ENCODE measurements at regions not wholly inside any gene's neighbourhood (a gene's known extent, or its start where the extent isn't known, plus 50 kb on each side); places are given as distances from the start of the nearest gene placed in this dataset.

DNA sequence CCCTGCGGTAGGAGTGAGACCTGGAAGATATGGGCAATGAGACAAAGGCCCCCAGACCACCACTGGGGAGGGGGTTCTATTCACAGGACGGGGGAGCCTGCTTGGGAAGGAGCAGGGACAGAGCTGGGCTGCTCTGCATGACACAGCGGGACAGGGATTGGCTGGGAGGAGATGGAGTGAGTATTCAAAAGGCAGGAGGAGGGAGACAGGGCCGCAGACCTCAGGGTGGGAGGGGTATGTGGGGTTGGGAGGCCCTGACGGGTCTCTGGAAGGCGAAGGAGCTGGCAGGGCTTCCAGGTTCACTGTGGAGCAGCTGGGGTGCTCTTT lies 60.8 kb upstream of the RPS6KA2 start:
- no peak for DNase-seq

DNA sequence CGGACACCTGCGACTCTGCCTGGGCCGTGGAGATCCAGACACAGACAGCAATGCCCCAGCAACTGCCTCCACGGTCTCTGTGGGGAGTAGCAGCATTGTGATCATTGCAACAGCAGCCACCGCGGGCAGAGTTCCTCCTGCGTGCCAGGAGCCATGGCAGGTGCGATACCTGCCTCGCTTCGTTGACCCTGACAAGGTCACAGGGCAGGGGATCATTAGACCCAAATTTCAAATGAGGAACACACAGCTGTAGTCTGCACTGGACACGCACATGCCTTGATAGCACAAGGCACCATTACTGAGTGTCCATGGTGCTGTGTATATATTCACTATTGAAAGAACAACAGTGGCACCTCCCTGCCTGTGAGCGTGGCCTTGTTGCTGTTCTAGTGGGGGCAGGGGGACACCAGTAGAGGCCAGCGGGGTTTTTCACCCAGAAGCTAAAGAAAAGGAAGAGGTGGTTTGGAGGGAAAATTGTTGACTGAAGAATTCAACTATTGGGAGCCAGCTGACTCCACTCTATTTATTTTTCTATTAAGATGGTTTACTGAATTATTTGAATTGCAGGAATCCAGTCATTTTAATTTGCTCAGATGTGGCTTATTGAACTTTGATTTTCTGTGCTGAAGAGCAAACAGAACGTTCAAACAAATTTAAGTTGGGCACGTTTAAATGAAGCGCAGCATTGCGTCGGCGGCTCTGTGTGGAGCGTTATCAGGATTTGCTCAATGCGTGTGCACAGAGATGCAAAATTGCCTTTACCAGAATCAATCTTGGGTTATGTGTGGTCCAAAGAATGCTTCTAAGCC lies 60.2 kb upstream of the RPS6KA2 start:
- DNase-seq = no peak

DNA sequence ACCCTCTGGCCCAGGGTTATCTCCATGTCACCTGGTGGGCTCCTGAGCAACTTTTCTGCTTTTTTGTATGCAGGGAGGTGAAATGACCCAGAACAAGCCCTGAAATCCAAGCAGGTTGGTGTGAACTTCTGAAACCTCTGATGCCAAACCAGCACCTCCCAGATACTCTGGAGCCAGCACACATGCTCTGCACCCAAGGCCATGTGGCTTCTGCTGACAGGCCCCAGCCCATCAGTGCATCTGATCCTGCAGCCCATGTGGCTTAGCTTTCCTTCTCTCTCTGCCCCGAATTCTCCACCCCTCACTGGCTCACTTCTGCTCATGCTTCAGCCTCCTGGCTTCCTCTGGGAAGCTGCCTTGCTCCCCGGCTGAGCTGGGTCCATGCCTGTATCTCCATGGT lies 59.3 kb upstream of the RPS6KA2 start:
- no peak for DNase-seq

DNA sequence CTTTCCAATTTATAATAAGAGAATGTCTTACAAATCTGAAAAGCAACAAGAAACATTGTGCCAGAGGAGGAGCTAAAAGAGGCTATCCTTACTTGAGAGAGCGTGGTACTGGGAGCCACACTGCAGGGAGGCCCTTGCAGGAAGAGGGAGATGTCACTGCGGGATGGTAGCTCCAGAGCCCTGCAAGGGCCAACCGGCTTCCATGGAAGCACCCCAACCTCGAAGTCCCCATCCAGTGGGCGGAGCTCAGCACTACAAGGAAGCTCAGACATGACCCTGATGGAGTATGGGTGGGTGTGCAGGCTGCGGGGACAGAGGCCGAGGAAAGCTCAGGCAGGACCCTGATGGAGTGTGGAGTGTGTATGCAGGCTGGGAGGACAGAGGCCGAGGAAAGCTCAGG lies 57.8 kb upstream of the RPS6KA2 start:
- no peak for DNase-seq

DNA sequence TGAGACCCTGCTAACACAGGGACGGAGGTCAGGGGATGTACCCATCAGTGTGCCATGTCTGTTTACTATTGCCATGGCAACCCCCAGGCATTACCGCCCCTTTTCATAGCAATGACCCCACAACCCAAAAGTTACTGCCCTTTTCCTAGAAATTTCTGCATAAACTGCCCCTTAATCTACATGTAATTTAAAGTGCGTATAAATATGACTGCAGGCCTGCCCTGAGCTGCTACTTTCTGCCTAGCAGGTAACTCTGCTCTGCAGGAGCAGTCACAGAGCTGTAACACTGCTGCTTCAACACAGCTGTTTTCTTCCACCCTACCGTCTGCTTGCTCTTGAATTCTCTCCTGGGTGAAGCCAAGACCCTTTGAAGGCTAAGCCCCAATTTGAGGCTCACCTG lies 57.1 kb upstream of the RPS6KA2 start:
- no peak for DNase-seq

DNA sequence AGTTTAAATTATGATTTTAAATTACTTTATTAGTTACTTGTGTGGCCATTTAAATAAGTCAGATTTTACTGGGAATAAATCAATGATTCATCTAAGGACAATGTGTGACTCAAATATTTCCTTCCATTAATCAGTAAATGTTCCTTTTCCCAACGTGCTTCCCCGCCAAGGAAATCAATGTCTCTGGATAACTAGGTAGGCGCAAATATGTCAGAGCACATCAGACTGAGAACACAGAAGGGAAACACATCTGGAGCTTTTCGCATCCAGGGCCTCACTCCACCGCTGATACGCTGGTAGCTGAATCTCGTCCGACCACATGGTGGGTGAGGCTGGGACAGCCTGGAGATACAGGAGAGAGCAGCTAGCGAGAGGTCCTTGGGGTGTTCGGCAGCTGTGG lies 56.4 kb upstream of the RPS6KA2 start:
- DNase-seq = no peak

DNA sequence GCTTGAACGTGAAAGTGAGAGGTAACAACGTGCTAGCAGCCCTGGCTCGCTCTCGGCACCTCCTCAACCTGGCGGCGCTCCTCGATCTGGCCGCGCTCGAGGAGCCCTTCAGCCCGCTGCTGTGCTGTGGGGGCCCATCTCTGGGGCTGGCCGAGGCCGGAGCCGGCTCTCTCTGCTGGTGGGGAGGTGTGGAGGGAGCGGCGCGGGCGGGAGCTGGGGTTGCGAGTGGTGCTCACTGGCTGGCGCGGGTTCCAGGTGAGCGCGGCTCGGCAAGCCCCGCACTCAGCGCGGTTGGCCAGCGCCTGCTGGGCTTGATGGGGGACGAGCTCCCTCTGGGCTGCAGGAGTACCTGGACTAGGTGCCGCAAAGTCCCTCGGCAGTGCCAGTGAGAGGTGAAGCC lies 52.5 kb upstream of the RPS6KA2 start:
- DNase-seq = no peak

DNA sequence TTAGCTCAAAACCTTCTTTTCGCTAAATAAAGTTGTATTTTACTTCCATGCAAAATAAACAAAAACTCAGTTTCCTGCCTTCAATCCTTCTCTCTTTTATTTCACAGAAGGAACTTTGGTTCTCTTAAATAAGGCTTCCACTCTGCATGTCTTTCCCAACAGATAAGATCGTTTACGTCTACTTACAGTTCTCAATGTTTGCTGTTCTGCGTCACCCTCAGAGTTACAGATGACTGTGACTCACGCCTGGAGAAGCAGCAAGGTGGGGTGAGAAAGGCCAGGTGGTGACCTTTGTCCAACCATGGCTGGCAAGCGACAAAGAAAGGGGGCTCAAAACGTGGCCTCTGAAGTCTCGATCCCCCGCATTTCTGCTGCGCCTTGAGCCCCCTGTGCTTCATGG lies 51.4 kb upstream of the RPS6KA2 start:
- DNase-seq = no peak

DNA sequence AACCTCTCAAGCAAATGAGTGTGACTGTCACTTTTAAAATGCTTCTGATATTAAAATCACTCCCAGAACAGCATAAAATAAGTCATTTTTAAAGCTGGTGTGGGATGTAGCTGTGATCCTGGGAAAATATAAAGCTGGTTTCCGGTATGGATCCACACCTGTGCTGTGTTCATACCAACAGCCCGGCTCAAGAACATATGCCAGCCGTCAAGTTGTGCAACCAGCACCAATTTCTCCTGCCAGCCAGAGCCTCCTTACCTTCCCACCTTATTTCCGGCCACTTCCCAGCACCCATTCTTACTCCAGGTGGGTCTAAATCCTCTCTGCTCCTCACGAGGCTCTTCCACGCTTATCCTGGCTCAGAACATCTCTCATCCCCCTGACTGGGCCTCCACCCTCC lies 50.9 kb upstream of the RPS6KA2 start:
- no peak for DNase-seq
